DND-41 (cell line): ENCODE measurements at regions not wholly inside any gene's neighbourhood (a gene's known extent, or its start where the extent isn't known, plus 50 kb on each side); places are given as distances from the start of the nearest gene placed in this dataset.

Experiments used
- CTCF ChIP-seq: IDR thresholded peaks from 2 replicates; pipeline ENCODE4 v1.5.1; 2012; ENCODE audit warnings: borderline replicate concordance, low read length, moderate library complexity, mild to moderate bottlenecking; ENCODE audit not compliant: poor library complexity, severe bottlenecking; ENCODE audit errors: extremely low read depth
- EZH2 ChIP-seq: IDR thresholded peaks from 3 replicates; pipeline ENCODE4 v1.6.1; 2012; ENCODE audit warnings: borderline replicate concordance, low read depth, mild to moderate bottlenecking, moderate library complexity, low read length, inconsistent platforms; ENCODE audit not compliant: severe bottlenecking

GRCh38 chr6:69527921-69528476 lies 268.8 kb downstream of the LMBRD1 start:
- TF ChIP-seq CTCF (no peak), EZH2 (no peak)
